ENCODE measurements at regions not wholly inside any gene's neighbourhood (a gene's known extent, or its start where the extent isn't known, plus 50 kb on each side); places are given as distances from the start of the nearest gene placed in this dataset.

GRCh38 chr10:109428775-109429491 lies 494.4 kb downstream of the XPNPEP1 start:
- Histone ChIP-seq H2AFZ (ENCODE audit: low read depth) (no peak overlapping the region), H3K9ac (no peak overlapping the region), H3K36me3 (ENCODE audit: insufficient read depth) (no peaks in the 10 kb centered on the region), H4K20me1 (ENCODE audit: insufficient read depth) (no peaks in the 10 kb centered on the region), H3K79me2 (ENCODE audit: insufficient read depth, low read depth) (no peaks in the 10 kb centered on the region), H3K4me1 (ENCODE audit: low read depth, poor library complexity, severe bottlenecking) (no peaks in the 10 kb centered on the region), H3K27ac (no peak overlapping the region), H3K4me3 (IDR thresholded peaks at IDR 0.05; ENCODE audit: insufficient read depth, low read depth, low read length) (no peak overlapping the region), H3K27me3 (ENCODE audit: insufficient read depth, low read depth) (no peaks in the 10 kb centered on the region), H3K4me2 (no peak overlapping the region)
- TF ChIP-seq CTCF (conservative IDR thresholded peaks at IDR 0.05; ENCODE audit: low read depth, low read length): no peak

- no peak for TF ChIP-seq CTCF (conservative IDR thresholded peaks at IDR 0.05; ENCODE audit: low read depth, low read length)
- Histone ChIP-seq H3K36me3 (ENCODE audit: insufficient read depth) (no peaks in the 10 kb centered on the region), H3K4me1 (ENCODE audit: low read depth, poor library complexity, severe bottlenecking) (no peaks in the 10 kb centered on the region), H2AFZ (ENCODE audit: low read depth) (no peak overlapping the region), H3K27ac (no peak overlapping the region), H3K79me2 (ENCODE audit: insufficient read depth, low read depth) (no peaks in the 10 kb centered on the region), H3K27me3 (ENCODE audit: insufficient read depth, low read depth) (no peaks in the 10 kb centered on the region), H3K4me3 (IDR thresholded peaks at IDR 0.05; ENCODE audit: insufficient read depth, low read depth, low read length) (no peak overlapping the region), H3K4me2 (no peak overlapping the region), H4K20me1 (ENCODE audit: insufficient read depth) (no peaks in the 10 kb centered on the region), H3K9ac (no peak overlapping the region)
These were observed 495.9 kb downstream of the XPNPEP1 start for GRCh38 chr10:109427411-109427810.

GRCh38 chr10:109426987-109427386 lies 496.3 kb downstream of the XPNPEP1 start:
- Histone ChIP-seq H3K79me2 (ENCODE audit: insufficient read depth, low read depth) (no peaks in the 10 kb centered on the region), H3K27me3 (ENCODE audit: insufficient read depth, low read depth) (no peaks in the 10 kb centered on the region), H3K27ac (no peak overlapping the region), H2AFZ (ENCODE audit: low read depth) (no peak overlapping the region), H4K20me1 (ENCODE audit: insufficient read depth) (no peaks in the 10 kb centered on the region), H3K36me3 (ENCODE audit: insufficient read depth) (no peaks in the 10 kb centered on the region), H3K9ac (no peak overlapping the region), H3K4me2 (no peak overlapping the region), H3K4me1 (ENCODE audit: low read depth, poor library complexity, severe bottlenecking) (no peaks in the 10 kb centered on the region), H3K4me3 (IDR thresholded peaks at IDR 0.05; ENCODE audit: insufficient read depth, low read depth, low read length) (no peak overlapping the region)
- TF ChIP-seq CTCF (conservative IDR thresholded peaks at IDR 0.05; ENCODE audit: low read depth, low read length): no peak

- H3K27me3 ChIP-seq (ENCODE audit: insufficient read depth, low read depth): no peaks in the 10 kb centered on the region
- no peaks in the 10 kb centered on the region for H4K20me1 ChIP-seq (ENCODE audit: insufficient read depth)
- no peak for TF ChIP-seq CTCF (conservative IDR thresholded peaks at IDR 0.05; ENCODE audit: low read depth, low read length)
- no peak overlapping the region for H2AFZ ChIP-seq (ENCODE audit: low read depth)
- H3K4me3 ChIP-seq (IDR thresholded peaks at IDR 0.05; ENCODE audit: insufficient read depth, low read depth, low read length): no peak overlapping the region
- H3K4me2 ChIP-seq: no peak overlapping the region
- H3K79me2 ChIP-seq (ENCODE audit: insufficient read depth, low read depth): no peaks in the 10 kb centered on the region
- no peak overlapping the region for H3K9ac ChIP-seq
- no peak overlapping the region for H3K27ac ChIP-seq
- no peaks in the 10 kb centered on the region for H3K4me1 ChIP-seq (ENCODE audit: low read depth, poor library complexity, severe bottlenecking)
- H3K36me3 ChIP-seq (ENCODE audit: insufficient read depth): no peaks in the 10 kb centered on the region
These were observed 504.5 kb downstream of the XPNPEP1 start for GRCh38 chr10:109418795-109419194.

Data from KMS-11 (cell line).